ENCODE measurements at regions not wholly inside any gene's neighbourhood (a gene's known extent, or its start where the extent isn't known, plus 50 kb on each side); places are given as distances from the start of the nearest gene placed in this dataset.

GRCh38 chr12:69119770-69120169 is 119.6 kb upstream of the CPSF6 start:
- TF ChIP-seq CTCF (IDR thresholded peaks at IDR 0.05) (no peak), POLR2A (IDR thresholded peaks at IDR 0.05; ENCODE audit: low read depth) (no peak)

All from esophagus muscularis mucosa (tissue), 3 donors.